HG02981 (cell line): ENCODE measurements at regions not wholly inside any gene's neighbourhood (a gene's known extent, or its start where the extent isn't known, plus 50 kb on each side); places are given as distances from the start of the nearest gene placed in this dataset.

Experiments used
- ATAC-seq: cut with Tn5 transposase; IDR thresholded peaks from one replicate; pipeline ENCODE4 v1.9.1; 2021; ENCODE audit warnings: mild to moderate bottlenecking, moderate library complexity; ENCODE audit not compliant: unreplicated experiment

DNA sequence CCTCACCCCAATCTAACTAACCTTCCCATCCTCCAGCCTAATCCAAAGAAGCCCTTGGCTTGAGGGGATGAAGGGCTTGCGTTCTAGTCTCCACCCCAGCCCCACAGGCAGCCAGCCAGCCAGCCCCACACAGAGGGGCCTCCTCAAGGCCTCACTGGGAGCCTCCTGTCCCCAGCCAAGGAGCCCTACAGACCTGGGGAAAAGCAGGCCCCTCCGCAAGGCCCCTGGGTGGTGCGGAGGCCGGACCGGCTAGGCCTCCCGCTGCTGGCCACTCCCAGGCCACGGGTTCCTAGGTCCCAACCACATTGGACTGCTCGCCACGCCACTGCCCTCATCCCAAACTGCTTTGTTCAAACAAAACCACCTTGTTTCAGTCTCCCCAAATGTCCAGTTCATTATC lies 78.0 kb downstream of the ZIC5 start:
- ATAC-seq: no peak

GRCh38 chr13:99892866-99893504 lies 78.6 kb downstream of the ZIC5 start:
- no peak for ATAC-seq

GRCh38 chr13:99892196-99892613 lies 79.4 kb downstream of the ZIC5 start:
- no peak for ATAC-seq

- no peak for ATAC-seq
These were observed 84.9 kb downstream of the ZIC5 start for GRCh38 chr13:99886706-99887105.

GRCh38 chr13:99884913-99885312 lies 86.7 kb downstream of the ZIC5 start:
- ATAC-seq: no peak

DNA sequence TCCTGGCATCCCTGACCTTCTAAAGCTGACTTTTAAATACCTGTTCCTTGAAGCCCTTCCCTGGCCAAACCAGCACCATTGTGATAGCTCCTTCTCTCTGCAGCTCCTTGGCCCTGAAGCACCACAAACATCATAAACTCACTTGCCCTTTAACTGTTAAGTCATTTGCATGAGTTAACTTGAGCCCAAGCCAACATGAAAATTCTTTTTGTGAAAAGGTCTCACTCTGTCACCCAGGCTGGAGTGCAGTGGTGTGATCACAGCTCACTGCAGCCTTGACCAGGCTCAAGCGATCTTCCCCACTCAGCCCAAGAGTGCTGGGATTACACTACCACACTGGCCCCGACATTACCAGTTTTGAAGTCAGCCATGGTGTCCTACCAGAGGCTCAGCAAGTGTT lies 87.8 kb downstream of the ZIC5 start:
- ATAC-seq: no peak

DNA sequence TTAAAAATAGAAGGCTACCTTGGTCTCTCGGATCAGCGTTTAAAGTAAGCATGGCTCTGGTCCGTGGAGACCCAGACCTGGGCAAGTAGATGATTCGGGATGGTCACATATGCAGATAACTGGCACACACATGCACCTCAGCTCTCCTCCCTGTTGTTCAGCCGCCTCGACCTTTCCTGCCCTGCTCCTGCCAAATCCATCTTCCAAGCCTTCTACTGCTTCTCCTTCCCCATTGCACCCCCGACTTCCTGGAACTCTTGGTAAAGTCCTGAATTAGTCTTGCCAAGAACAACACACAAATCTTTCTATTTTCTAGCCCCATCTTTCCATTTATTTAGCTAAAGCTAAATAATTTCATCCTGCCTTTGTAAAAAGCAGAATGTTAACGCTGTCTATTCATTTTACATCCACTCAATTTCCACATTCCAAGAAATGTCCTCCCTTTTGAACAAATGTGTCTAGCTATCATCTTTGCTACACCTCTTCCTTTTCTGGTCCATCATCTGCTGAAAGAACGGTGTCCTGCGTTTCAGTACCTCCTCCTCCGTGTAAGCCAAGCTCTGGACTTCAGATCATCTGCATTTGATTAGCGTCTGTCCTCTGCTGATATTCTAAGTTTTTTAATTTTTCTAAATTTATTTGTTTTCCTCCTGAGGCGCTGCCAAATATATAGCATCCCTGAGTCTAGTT lies 92.5 kb downstream of the ZIC5 start:
- no peak for ATAC-seq

- ATAC-seq: no peak
These were observed 94.9 kb downstream of the ZIC5 start for GRCh38 chr13:99876651-99877050.

GRCh38 chr13:99875391-99875790 lies 96.2 kb downstream of the ZIC5 start:
- ATAC-seq: no peak

DNA sequence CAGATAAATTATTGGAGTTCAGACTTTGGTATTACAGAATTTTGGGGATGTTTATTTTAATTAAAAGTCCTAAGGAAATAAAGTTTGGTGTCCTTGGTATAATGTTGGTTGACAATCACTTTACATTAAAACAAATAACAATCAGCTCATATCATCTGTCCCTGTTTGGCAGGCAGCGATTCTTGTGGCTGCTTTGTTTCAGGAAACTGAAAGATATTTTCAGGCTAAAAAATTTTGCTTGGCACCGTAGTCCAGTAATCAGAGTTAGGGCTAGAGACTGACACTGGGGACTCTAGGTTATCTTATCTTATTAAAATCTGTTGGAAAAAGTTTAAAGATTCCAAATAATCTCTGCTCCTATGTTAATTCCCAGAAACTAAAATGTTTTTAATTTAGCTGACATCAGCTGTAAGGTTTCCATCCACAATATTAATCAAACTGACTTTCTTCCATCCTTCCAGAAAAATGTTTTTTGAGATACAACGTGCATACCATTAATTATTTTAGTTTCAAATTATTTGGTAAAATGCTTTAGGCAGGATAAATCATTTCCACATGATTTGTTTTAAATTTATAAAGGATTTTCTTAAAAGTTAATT lies 97.6 kb downstream of the ZIC5 start:
- no peak for ATAC-seq

GRCh38 chr13:99873141-99873540 lies 98.4 kb downstream of the ZIC5 start:
- no peak for ATAC-seq

DNA sequence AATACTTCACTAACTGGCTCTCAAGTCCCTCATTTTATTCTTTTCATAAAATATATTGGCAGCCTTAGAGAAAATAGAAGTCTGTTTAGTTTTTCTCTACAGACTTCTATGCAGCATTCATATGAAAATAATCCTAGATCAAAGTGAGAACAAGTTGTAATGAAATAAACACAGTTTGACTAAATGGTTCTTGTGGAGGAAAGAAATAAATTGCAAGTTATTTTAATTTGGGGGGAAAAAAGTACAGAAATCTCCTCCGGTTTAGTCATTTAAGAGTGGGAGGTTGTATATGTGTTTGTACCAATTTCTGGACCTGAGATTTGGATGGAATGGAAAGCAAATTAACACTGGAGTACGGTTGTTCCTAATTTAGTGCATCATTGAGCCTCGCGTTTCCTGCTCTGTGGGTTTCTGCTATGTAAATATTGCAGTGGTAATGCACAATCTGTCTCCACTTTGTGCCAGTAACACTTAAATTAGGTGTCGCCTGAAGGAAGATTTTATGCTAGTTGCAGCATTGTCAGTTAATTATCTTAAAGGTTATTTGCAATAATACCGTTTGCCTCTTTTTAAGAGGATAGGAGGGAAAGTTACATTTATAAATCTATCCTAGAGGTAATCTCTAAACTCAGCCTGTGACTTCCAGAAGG lies 100.2 kb downstream of the ZIC5 start:
- ATAC-seq: no peak

DNA sequence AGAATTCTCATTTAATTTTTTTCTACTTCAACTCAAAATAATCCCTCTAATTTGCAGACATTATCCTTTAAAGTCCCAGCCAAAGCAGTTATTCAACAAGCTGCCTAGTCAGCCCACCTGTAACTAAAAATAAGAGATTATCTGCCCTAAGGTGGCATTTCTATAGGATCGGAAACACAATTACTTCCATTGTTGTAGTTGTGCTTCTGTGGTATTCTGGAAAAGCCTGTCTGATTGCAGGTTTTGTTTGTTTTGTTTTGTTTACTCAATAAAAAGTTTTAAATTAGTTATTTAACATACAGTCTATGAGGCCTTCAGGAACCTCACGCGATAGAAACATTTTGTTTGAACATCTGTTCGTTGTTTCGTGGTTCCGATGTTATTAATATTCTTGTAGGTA lies 101.0 kb downstream of the ZIC5 start:
- ATAC-seq: no peak

DNA sequence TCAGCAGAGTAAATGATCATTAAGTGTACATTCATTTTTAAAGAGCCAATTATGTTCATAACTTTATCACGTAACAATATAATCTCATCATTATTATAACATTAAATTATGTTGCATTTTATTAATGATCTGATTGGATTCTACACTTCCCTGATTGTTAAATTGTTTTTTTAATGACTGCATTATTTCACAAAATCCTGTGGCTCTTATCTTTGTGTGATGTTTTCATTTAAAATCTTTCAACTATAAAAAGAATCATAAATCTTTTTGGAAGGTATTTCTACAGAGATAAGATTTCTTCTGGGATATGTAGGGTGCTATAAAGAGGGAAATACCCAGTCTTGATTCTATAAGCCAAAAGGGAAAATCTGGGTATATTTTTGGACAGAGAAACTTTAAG lies 101.7 kb downstream of the ZIC5 start:
- ATAC-seq: no peak

DNA sequence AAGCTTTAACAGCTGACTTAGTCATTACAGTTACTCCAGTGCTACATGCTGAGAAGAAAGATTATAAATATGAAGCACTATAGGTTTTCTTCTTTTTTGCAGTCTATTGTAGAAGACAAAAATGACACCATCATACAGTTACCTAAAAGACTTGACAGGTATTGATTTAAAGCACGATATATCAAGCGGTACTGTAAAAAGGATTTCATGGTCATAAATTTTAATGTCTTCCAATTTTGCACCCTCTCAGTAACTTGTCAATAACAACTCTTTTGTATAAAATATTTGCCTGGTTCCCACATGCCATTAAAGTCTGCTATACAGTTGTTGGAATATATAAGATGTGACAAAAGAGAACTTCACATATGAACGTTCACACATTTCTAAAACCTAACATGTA lies 102.8 kb downstream of the ZIC5 start:
- no peak for ATAC-seq

- no peak for ATAC-seq
These were observed 103.9 kb downstream of the ZIC5 start for GRCh38 chr13:99867535-99868257.

DNA sequence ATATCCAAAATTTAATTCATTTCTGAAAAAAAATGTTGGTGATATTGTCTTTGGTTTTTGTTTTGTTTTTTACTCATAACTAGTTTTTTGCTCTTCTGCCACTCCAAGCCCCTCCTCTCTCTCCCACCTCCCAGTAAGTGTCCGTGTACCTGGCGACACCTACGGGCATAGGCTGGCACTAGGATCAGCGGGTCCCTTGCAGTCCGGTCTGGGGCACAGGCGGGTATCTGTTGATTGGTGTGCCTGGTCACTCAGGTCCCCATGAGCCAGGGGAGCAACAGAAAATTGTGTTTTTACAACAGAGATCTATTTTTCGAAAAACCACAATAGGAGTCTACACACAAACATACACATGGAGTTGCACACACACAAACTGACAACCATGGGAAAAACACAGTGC lies 104.8 kb downstream of the ZIC5 start:
- ATAC-seq: no peak

DNA sequence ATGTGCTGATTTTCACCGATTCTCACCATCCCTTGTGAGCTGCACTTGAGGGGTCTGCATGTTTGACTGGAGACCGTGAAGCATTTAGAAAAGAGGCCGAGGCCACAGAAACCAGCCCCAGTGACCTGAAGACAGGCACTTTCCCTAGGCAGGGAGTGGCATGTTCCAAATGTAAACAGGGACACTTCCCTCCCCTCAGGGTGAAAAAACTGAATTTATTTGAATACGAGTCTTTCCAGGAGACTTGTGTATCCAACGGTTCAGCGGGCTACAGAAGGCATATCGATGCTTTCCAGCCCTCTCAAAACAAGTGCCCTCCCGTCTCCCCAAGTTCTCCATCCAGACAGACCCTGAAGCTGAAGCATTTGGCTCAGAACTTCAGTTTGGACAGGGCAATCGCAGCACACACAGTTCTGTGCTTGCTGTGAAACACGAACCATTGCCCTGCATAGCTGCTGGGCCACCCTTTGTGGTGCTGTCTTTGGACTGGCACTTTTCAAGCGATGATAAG lies 106.1 kb downstream of the ZIC5 start:
- no peak for ATAC-seq

GRCh38 chr13:99864627-99864990 lies 107.0 kb downstream of the ZIC5 start:
- no peak for ATAC-seq

GRCh38 chr13:99863789-99864626 lies 107.6 kb downstream of the ZIC5 start:
- ATAC-seq: no peak
